Skeletal muscle tissue (tissue), 3 donors: ENCODE measurements at regions not wholly inside any gene's neighbourhood (a gene's known extent, or its start where the extent isn't known, plus 50 kb on each side); places are given as distances from the start of the nearest gene placed in this dataset.

Experiments used
- H3K27ac ChIP-seq: one replicate; pipeline ENCODE4 v1.7.0; 2013; ENCODE audit warnings: mild to moderate bottlenecking, low read depth, low read length, inconsistent platforms
- H3K27me3 ChIP-seq, 3 donors: one replicate each; pipeline ENCODE4 v1.7.0; 2013; ENCODE audit warnings: low read length in 3 of 3; ENCODE audit not compliant: control insufficient read depth in 3 of 3, insufficient read depth in 3 of 3
- H3K36me3 ChIP-seq, 3 donors: one replicate each; pipeline ENCODE4 v1.7.0; 2013; ENCODE audit warnings: low read length in 3 of 3; ENCODE audit not compliant: control insufficient read depth in 3 of 3, insufficient read depth in 3 of 3
- H3K4me1 ChIP-seq, 3 donors: one replicate each; pipeline ENCODE4 v1.7.0; 2013; ENCODE audit warnings: low read length in 3 of 3, mild to moderate bottlenecking in 3 of 3; ENCODE audit not compliant: control insufficient read depth in 3 of 3, insufficient read depth in 3 of 3
- H3K4me3 ChIP-seq, 3 donors: one replicate each; pipeline ENCODE4 v1.7.0; 2013; ENCODE audit warnings: low read length in 3 of 3
- H3K9ac ChIP-seq, 3 donors: one replicate each; pipeline ENCODE4 v1.7.0; 2013; ENCODE audit warnings: low read length in 3 of 3, mild to moderate bottlenecking in 3 of 3, moderate library complexity in 2 of 3, low read depth in 1 of 3
- H3K9me3 ChIP-seq, 3 donors: one replicate each; pipeline ENCODE4 v1.7.0; 2013; ENCODE audit warnings: low read length in 3 of 3; ENCODE audit not compliant: control insufficient read depth in 3 of 3
- donor health status: Osteomylitis.

GRCh38 chr2:180219491-180219890 is 212.4 kb upstream of the CWC22 start:
- Histone ChIP-seq H3K27ac (no peak overlapping the region), H3K4me1 (no peaks in the 10 kb centered on the region), H3K36me3 (no peaks in the 10 kb centered on the region), H3K9ac (no peak overlapping the region), H3K9me3 (peaks cover 0 to 5% (median 0%) of the 10 kb centered on the region in 3 donors), H3K4me3 (no peak overlapping the region), H3K27me3 (no peaks in the 10 kb centered on the region)

DNA sequence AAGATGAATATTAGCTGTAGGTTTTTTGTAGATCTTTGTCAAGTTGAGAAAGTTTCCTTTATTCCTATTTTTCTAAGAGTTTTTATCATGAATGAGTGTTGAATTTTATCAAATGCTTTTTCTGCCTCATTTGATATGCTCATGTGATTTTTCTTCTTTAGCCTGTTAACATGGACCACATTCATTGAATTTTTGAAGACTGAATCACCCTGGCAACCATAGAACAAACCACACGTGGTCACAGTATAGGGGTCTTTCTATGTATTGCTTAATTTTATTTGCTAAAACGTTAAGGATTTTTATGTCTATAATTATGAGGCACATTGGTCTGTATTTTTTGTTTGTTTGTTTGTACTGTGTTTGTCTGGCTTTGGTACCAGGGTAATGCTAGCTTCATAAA is 201.7 kb upstream of the CWC22 start:
- Histone ChIP-seq H3K27me3 (no peaks in the 10 kb centered on the region), H3K4me1 (no peaks in the 10 kb centered on the region), H3K9me3 (no peaks in the 10 kb centered on the region), H3K27ac (no peak overlapping the region), H3K36me3 (no peaks in the 10 kb centered on the region), H3K4me3 (no peak overlapping the region), H3K9ac (no peak overlapping the region)

DNA sequence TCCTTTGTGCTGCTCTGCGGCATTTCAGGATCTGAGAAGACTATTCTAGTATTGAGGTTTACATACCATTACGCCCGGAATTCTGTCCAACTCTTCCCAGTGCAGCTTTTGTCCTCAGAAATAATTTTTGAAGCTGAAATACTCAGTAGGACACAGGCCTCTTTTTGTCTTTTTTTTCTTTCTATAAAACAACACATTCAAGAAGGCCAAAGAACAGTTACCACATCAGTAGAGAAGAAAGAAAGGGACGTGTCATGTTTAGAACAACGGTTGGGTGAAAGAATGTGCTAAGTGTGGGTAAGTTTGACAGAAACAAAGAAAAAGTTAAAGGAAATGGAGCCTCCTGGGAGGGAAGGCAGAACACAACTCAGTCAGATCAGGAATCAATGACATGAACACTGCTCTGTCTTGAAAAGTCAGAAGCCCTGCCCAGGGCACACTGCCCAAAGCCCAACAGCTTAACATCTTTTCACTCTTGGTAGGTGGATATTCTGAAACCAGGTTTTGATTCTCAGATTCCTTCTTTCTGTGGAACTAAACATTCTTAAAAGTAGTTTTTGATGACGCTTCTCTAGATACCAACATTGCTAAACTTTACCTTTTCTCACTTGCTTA is 198.6 kb upstream of the CWC22 start:
- Histone ChIP-seq H3K9me3 (no peaks in the 10 kb centered on the region), H3K36me3 (no peaks in the 10 kb centered on the region), H3K4me3 (no peak overlapping the region), H3K27me3 (no peaks in the 10 kb centered on the region), H3K27ac (no peak overlapping the region), H3K4me1 (no peaks in the 10 kb centered on the region), H3K9ac (no peak overlapping the region)

- H3K36me3 ChIP-seq, result no peaks in the 10 kb centered on the region
- H3K9ac ChIP-seq, result no peak overlapping the region
These were observed 196.9 kb upstream of the CWC22 start for GRCh38 chr2:180203972-180204371.

DNA sequence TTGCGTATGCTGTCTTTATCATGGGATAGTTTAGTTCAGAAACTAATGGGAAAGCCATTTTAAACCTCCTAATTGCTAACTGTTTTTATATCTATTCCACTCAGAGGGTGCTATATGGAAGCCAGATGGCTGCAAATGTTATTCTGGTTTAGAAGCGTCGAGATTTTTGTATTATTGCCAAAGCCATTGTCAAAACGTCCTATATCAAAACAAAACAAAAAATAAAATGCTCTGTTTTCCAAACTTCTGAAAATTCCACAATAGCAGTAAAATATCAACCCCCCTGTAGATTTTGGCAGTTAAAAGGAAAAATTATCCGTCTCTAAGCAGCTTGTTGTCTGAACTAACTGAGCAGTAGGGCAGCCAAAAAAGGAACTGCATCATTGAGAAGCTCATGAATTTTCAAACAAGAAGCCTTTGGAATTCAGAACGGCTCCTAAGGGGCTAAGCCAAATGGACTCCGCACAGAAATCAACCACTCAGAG is 195.4 kb upstream of the CWC22 start:
- no peak overlapping the region for H3K4me3 ChIP-seq
- H3K9me3 ChIP-seq, result no peaks in the 10 kb centered on the region
- no peaks in the 10 kb centered on the region for H3K36me3 ChIP-seq
- no peaks in the 10 kb centered on the region for H3K4me1 ChIP-seq
- no peaks in the 10 kb centered on the region for H3K27me3 ChIP-seq
- H3K27ac ChIP-seq, result no peak overlapping the region
- no peak overlapping the region for H3K9ac ChIP-seq

More at GRCh38 chr2:180203972-180204371, 196.9 kb upstream of the CWC22 start:
- no peaks in the 10 kb centered on the region for H3K9me3 ChIP-seq
- H3K4me1 ChIP-seq, result no peaks in the 10 kb centered on the region
- no peak overlapping the region for H3K4me3 ChIP-seq
- no peak overlapping the region for H3K27ac ChIP-seq
- no peaks in the 10 kb centered on the region for H3K27me3 ChIP-seq

- no peaks in the 10 kb centered on the region for H3K36me3 ChIP-seq
- no peak overlapping the region for H3K4me3 ChIP-seq
- H3K9ac ChIP-seq, result no peak overlapping the region
- no peak overlapping the region for H3K27ac ChIP-seq
- H3K27me3 ChIP-seq, result no peaks in the 10 kb centered on the region
- H3K4me1 ChIP-seq, result no peaks in the 10 kb centered on the region
- H3K9me3 ChIP-seq, result no peaks in the 10 kb centered on the region
These were observed 189.4 kb upstream of the CWC22 start for GRCh38 chr2:180196419-180196977.

GRCh38 chr2:180195847-180196246 is 188.8 kb upstream of the CWC22 start:
- H3K27ac ChIP-seq, result no peak overlapping the region
- H3K36me3 ChIP-seq, result no peaks in the 10 kb centered on the region
- no peak overlapping the region for H3K9ac ChIP-seq
- H3K4me1 ChIP-seq, result no peaks in the 10 kb centered on the region
- H3K27me3 ChIP-seq, result no peaks in the 10 kb centered on the region
- H3K9me3 ChIP-seq, result no peaks in the 10 kb centered on the region
- H3K4me3 ChIP-seq, result no peak overlapping the region

DNA sequence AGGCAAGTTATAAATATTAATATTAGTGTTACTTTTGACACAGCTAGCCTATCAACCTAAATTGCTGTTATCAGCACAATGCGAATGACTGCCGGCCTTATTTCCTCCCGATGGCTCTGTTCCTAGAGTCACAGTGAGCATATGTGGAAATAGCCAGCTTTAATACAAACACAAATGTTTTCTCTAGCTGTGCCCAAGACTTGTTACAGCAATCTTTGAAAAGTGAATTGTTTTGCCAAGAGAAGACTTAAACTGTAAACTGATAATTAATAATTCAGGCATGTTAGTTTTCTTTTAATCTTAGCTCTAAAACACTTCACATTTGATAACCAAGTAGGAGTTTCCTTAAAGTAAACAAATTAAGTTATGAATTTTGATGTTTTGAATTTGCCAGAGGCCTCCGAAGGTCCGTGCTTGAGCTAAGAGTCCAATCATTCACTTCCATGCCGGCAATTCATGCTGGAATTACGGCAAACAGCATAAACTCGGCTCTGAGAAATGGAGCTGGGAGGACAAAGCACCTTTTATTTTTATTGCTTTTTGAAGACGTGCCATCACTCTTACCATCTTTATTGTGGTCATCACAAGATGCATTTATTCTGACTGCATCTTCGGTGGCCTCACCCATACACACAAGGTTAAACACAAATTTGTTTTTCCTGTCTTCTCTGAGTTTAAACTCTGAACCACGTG is 184.5 kb upstream of the CWC22 start:
- no peak overlapping the region for H3K4me3 ChIP-seq
- no peaks in the 10 kb centered on the region for H3K27me3 ChIP-seq
- no peak overlapping the region for H3K9ac ChIP-seq
- H3K9me3 ChIP-seq, result no peaks in the 10 kb centered on the region
- no peaks in the 10 kb centered on the region for H3K4me1 ChIP-seq
- no peaks in the 10 kb centered on the region for H3K36me3 ChIP-seq
- no peak overlapping the region for H3K27ac ChIP-seq

DNA sequence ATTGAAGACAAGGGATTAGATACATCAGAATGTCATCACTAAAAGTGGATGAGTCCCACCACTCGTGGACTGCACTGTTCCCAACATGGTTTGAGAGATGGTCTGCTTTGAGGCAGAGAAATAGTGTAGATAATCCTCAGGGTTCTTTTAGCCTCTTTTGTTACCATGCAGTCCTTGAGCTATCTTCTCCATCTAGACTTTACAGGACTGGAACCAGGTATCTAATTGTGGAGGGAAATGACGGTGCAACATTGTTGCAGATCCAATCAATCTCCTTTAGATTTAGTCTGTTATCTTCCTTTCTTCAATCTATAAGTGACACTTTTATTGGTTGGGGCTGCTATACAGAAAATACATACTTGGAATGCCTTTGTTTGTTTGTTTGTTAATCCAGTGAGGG is 183.8 kb upstream of the CWC22 start:
- H3K4me3 ChIP-seq, result no peak overlapping the region
- no peaks in the 10 kb centered on the region for H3K27me3 ChIP-seq
- no peaks in the 10 kb centered on the region for H3K4me1 ChIP-seq
- no peak overlapping the region for H3K9ac ChIP-seq
- H3K27ac ChIP-seq, result no peak overlapping the region
- no peaks in the 10 kb centered on the region for H3K9me3 ChIP-seq
- no peaks in the 10 kb centered on the region for H3K36me3 ChIP-seq

GRCh38 chr2:180187611-180188010 is 180.5 kb upstream of the CWC22 start:
- no peak overlapping the region for H3K9ac ChIP-seq
- H3K36me3 ChIP-seq, result no peaks in the 10 kb centered on the region
- H3K27me3 ChIP-seq, result no peaks in the 10 kb centered on the region
- H3K4me1 ChIP-seq, result no peaks in the 10 kb centered on the region
- no peak overlapping the region for H3K4me3 ChIP-seq
- no peaks in the 10 kb centered on the region for H3K9me3 ChIP-seq
- no peak overlapping the region for H3K27ac ChIP-seq
